Hepatocyte (in vitro differentiated cells): ENCODE measurements at regions not wholly inside any gene's neighbourhood (a gene's known extent, or its start where the extent isn't known, plus 50 kb on each side); places are given as distances from the start of the nearest gene placed in this dataset.

Experiments
- DNase-seq: peaks from one replicate; pipeline ENCODE4 v3.0.0-alpha.2; 2016; ENCODE audit warnings: low spot score
- H2AFZ ChIP-seq: fragments of 200-600 bp; sonication (generic); 2 replicates; pipeline ENCODE4 v1.6.0; 2016; ENCODE audit warnings: antibody characterized with exemption, mild to moderate bottlenecking
- H3K27ac ChIP-seq: fragments of 200-600 bp; sonication (generic); 2 replicates; pipeline ENCODE4 v1.5.1; 2016; ENCODE audit warnings: mild to moderate bottlenecking
- H3K27me3 ChIP-seq: fragments of 200-600 bp; sonication (generic); 2 replicates; pipeline ENCODE4 v1.6.1; 2016
- H3K36me3 ChIP-seq: fragments of 200-600 bp; sonication (generic); replicated peaks from 2 replicates; pipeline ENCODE4 v1.5.1; 2016; ENCODE audit warnings: low read depth; ENCODE audit not compliant: insufficient read depth
- H3K4me1 ChIP-seq: fragments of 200-600 bp; sonication (generic); 2 replicates; pipeline ENCODE4 v1.5.1; 2016; ENCODE audit warnings: mild to moderate bottlenecking, moderate library complexity; ENCODE audit not compliant: insufficient read depth
- H3K4me2 ChIP-seq: fragments of 200-600 bp; sonication (generic); 2 replicates; pipeline ENCODE4 v1.6.0; 2016
- H3K4me3 ChIP-seq: fragments of 200-600 bp; sonication (generic); 2 replicates; pipeline ENCODE4 v1.5.1; 2016; ENCODE audit warnings: mild to moderate bottlenecking
- H3K79me2 ChIP-seq: fragments of 200-600 bp; sonication (generic); 2 replicates; pipeline ENCODE4 v1.6.0; 2017; ENCODE audit warnings: mild to moderate bottlenecking
- H3K9me2 ChIP-seq: fragments of 200-600 bp; sonication (generic); replicated peaks from 2 replicates; pipeline ENCODE4 v1.6.0; 2017; ENCODE audit warnings: mild to moderate bottlenecking; ENCODE audit not compliant: insufficient read depth
- H3K9me3 ChIP-seq: fragments of 200-600 bp; sonication (generic); 2 replicates; pipeline ENCODE4 v1.5.1; 2016; ENCODE audit warnings: low read depth, mild to moderate bottlenecking
- H4K20me1 ChIP-seq: fragments of 200-600 bp; sonication (generic); 2 replicates; pipeline ENCODE4 v1.6.0; 2016; ENCODE audit warnings: mild to moderate bottlenecking; ENCODE audit not compliant: insufficient read depth, poor library complexity, severe bottlenecking
- CTCF ChIP-seq: fragments of 200-600 bp; sonication (generic); IDR thresholded peaks from 2 replicates; pipeline ENCODE4 v1.5.1; 2016; ENCODE audit warnings: antibody characterized with exemption, mild to moderate bottlenecking; ENCODE audit not compliant: poor library complexity
- EZH2 ChIP-seq: fragments of 200-600 bp; sonication (generic); IDR thresholded peaks from 2 replicates; pipeline ENCODE4 v1.6.1; 2016; ENCODE audit warnings: antibody characterized with exemption, mild to moderate bottlenecking, borderline replicate concordance
- EZH2phosphoT487 ChIP-seq: fragments of 200-600 bp; sonication (generic); IDR thresholded peaks from one replicate; pipeline ENCODE4 v1.6.1; 2018; ENCODE audit warnings: antibody characterized with exemption, mild to moderate bottlenecking, low read depth, moderate library complexity; ENCODE audit not compliant: unreplicated experiment, severe bottlenecking
- WGBS: methylation state at CpG from one replicate; pipeline ENCODE4 v1.1.6; 2016; ENCODE audit warnings: low lambda C conversion rate; ENCODE audit errors: missing lambda C conversion rate; 5-methylcytosine and 5-hydroxymethylcytosine counted together

GRCh38 chr13:85887406-85887805, 88.2 kb upstream of the SLITRK6 start:
- Histone ChIP-seq H3K36me3 (no peaks in the 10 kb centered on the region), H3K4me1 (no peaks in the 10 kb centered on the region), H3K27me3 (no peaks in the 10 kb centered on the region), H2AFZ (no peak overlapping the region), H3K27ac (no peak overlapping the region), H4K20me1 (no peaks in the 10 kb centered on the region), H3K4me2 (no peak overlapping the region), H3K9me3 (no peaks in the 10 kb centered on the region), H3K79me2 (no peaks in the 10 kb centered on the region), H3K9me2 (no peaks in the 10 kb centered on the region), H3K4me3 (no peak overlapping the region)
- TF ChIP-seq EZH2: no peak
- TF ChIP-seq CTCF: no peak
- no peak for TF ChIP-seq EZH2phosphoT487
- 88% methylated on average over 1 of the region's 1 CpG for WGBS
- DNase-seq: no peak

GRCh38 chr13:85879014-85879413, 79.8 kb upstream of the SLITRK6 start:
- H2AFZ ChIP-seq: no peak overlapping the region
- no peak overlapping the region for H3K4me3 ChIP-seq
- DNase-seq: no peak
- no peaks in the 10 kb centered on the region for H4K20me1 ChIP-seq
- no peaks in the 10 kb centered on the region for H3K9me2 ChIP-seq
- no peak overlapping the region for H3K4me2 ChIP-seq
- H3K27me3 ChIP-seq: no peaks in the 10 kb centered on the region
- H3K9me3 ChIP-seq: no peaks in the 10 kb centered on the region
- no peaks in the 10 kb centered on the region for H3K4me1 ChIP-seq
- H3K36me3 ChIP-seq: no peaks in the 10 kb centered on the region
- H3K27ac ChIP-seq: no peak overlapping the region
- TF ChIP-seq CTCF (peak; percentile 26), EZH2phosphoT487 (no peak), EZH2 (no peak)
- H3K79me2 ChIP-seq: no peaks in the 10 kb centered on the region
- 77% methylated on average over 2 of the region's 2 CpGs for WGBS

DNA sequence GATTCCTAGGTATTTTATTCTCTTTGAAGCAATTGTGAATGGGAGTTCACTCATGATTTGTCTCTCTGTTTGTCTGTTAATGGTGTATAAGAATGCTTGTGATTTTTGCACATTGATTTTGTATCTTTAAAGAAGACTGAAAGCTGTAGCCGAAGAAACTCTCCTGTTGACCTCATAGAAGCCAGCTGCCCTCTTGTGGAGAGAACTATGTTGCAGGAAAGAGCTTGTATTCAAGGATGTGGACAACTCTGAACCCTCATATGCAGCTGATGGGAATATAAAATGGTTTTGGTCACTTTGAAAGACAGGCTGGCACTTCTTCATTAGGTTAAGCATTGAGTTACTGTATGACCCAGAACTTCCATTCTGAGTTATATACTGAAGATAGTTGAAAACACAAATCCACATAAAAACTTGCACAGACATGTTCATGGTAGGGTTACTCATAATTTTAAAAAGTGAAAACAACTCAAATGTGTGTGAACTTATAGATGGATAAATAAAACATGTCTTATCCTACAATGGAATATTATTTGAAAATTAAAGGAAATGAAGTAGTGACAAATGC, 65.8 kb upstream of the SLITRK6 start:
- H3K27ac ChIP-seq: no peak overlapping the region

More for the DNA sequence above, 65.8 kb upstream of the SLITRK6 start:
- peak; percentile 34 for DNase-seq
- Histone ChIP-seq H3K4me3 (no peak overlapping the region), H3K79me2 (no peaks in the 10 kb centered on the region), H3K9me3 (no peaks in the 10 kb centered on the region), H3K27me3 (no peaks in the 10 kb centered on the region), H2AFZ (no peak overlapping the region), H3K9me2 (no peaks in the 10 kb centered on the region), H3K4me2 (no peak overlapping the region), H3K4me1 (no peaks in the 10 kb centered on the region), H4K20me1 (no peaks in the 10 kb centered on the region), H3K36me3 (no peaks in the 10 kb centered on the region)
- WGBS: 65% methylated on average over 1 of the region's 1 CpG
- TF ChIP-seq EZH2phosphoT487: no peak
- no peak for TF ChIP-seq EZH2
- peak; percentile 29 for TF ChIP-seq CTCF
